Heart left ventricle (tissue), 16 donors: ENCODE measurements at regions not wholly inside any gene's neighbourhood (a gene's known extent, or its start where the extent isn't known, plus 50 kb on each side); places are given as distances from the start of the nearest gene placed in this dataset.

ENCODE experiments used
- ATAC-seq, 4 donors: fragments of 200-7000 bp; cut with Tn5 transposase; one replicate each; pipeline ENCODE4 v1.9.1; 2020 to 2022; ENCODE audit warnings: moderate library complexity in 4 of 4, mild to moderate bottlenecking in 3 of 4, moderate number of reproducible peaks in 1 of 4
- DNase-seq, 5 donors: peaks; one replicate each; pipeline ENCODE4 v3.0.0-alpha.2; 2020
- H3K27ac ChIP-seq, 12 donors: fragments of 200-600 bp; sonication (generic) in 4 of 12; one replicate each; pipeline versions ENCODE4 v1.5.0 to v1.8.0; 2016 to 2022; ENCODE audit warnings: mild to moderate bottlenecking in 2 of 12
- H3K27me3 ChIP-seq, 9 donors: fragments of 200-600 bp; sonication (generic) in 2 of 9; one replicate each; pipeline versions ENCODE4 v1.5.1 to v1.8.0; 2016 to 2022; ENCODE audit warnings: mild to moderate bottlenecking in 3 of 9
- H3K36me3 ChIP-seq, 9 donors: fragments of 200-600 bp; sonication (generic) in 2 of 9; one replicate each; pipeline versions ENCODE4 v1.5.0 to v1.8.0; 2018 to 2022; ENCODE audit warnings: mild to moderate bottlenecking in 2 of 9
- H3K4me1 ChIP-seq, 12 donors: fragments of 200-600 bp; sonication (generic) in 4 of 12; one replicate each; pipeline versions ENCODE4 v1.5.0 to v1.8.0; 2016 to 2022; ENCODE audit warnings: mild to moderate bottlenecking in 3 of 12
- H3K4me3 ChIP-seq, 12 donors: fragments of 200-600 bp; sonication (generic) in 4 of 12; one replicate each; pipeline versions ENCODE4 v1.5.0 to v1.8.0; 2017 to 2022; ENCODE audit warnings: mild to moderate bottlenecking in 9 of 12, moderate library complexity in 4 of 12
- H3K9me3 ChIP-seq, 12 donors: fragments of 200-600 bp; sonication (generic) in 4 of 12; one replicate each; pipeline versions ENCODE4 v1.5.0 to v1.8.0; 2016 to 2022; ENCODE audit warnings: mild to moderate bottlenecking in 1 of 12
- POLR2A ChIP-seq, 2 donors: fragments of 450-650 bp; IDR thresholded peaks; one replicate each; pipeline ENCODE4 v1.6.1; 2017; ENCODE audit warnings: antibody characterized with exemption in 2 of 2, mild to moderate bottlenecking in 2 of 2, moderate library complexity in 2 of 2
- WGBS, 4 donors: extraction: QIAGEN DNeasy Blood & Tissue Kit in 2 of 4; methylation state at CpG; one replicate each; pipeline versions ENCODE4 v1.1.5 to v1.1.7; 2013 to 2018; 5-methylcytosine and 5-hydroxymethylcytosine counted together
- intact Hi-C, 10 donors: fragments of 100-400 bp; cut with DNase I; formaldehyde crosslinking; loops; one replicate each; pipeline versions ENCODE4 v1.11.1 to v1.14.2; 2022
- TF ChIP-seq, protein P1 (sequence below), 12 donors: fragments of 200-600 bp; sonication (generic) in 4 of 12; IDR thresholded peaks; one replicate each; pipeline versions ENCODE4 v1.5.0 to v1.8.0; 2018 to 2022; ENCODE audit warnings: antibody characterized with exemption in 12 of 12, mild to moderate bottlenecking in 5 of 12
- donor health status: ischemic (EF 13 %, LVEDD 7.1; RV severe dilation, severe dysfunction).
- donor health status: healthy with polysubstance abuse.
- donor health status: DM: no; HTN: yes; CAD: no.
- donor health status: DM: no; HTN: no; CAD: no.
- donor health status: ischemic (EF 25% LVEDD 6.9; RV normal size, moderate dysfunction).
- donor health status: ischemic (EF 25% LVEDD 5.7; RV mildly dilated, moderate dysfunction).
- donor health status: healthy.
- donor health status: DM: yes; HTN: yes; CAD: no.
- donor health status: ischemic (EF 35%, LVEDD 5.7; RV mildly dilated, moderate dysfunction).
- donor health status: nonischemic (EF 11% LVEDD 7.7; RV severe dilation, severe dysfunction).
- donor health status: DM: yes; HTN: yes; CAD: no.
- donor health status: PGD.
- donor health status: ischemic (EF 29% LVEDD 5.4; RV normal size, mild dysfunction).
- donor health status: nonischemic (EF 23%, LVEDD 6.1; RV moderate dilation, normal function).

- Histone ChIP-seq H3K9me3 (no peaks in the 10 kb centered on the region), H3K36me3 (no peaks in the 10 kb centered on the region), H3K27me3 (no peaks in the 10 kb centered on the region), H3K4me1 (peaks cover 0 to 10% (median 0%) of the 10 kb centered on the region in 12 donors), H3K4me3 (no peak overlapping the region), H3K27ac (no peak overlapping the region)
- TF ChIP-seq, protein P1, sequence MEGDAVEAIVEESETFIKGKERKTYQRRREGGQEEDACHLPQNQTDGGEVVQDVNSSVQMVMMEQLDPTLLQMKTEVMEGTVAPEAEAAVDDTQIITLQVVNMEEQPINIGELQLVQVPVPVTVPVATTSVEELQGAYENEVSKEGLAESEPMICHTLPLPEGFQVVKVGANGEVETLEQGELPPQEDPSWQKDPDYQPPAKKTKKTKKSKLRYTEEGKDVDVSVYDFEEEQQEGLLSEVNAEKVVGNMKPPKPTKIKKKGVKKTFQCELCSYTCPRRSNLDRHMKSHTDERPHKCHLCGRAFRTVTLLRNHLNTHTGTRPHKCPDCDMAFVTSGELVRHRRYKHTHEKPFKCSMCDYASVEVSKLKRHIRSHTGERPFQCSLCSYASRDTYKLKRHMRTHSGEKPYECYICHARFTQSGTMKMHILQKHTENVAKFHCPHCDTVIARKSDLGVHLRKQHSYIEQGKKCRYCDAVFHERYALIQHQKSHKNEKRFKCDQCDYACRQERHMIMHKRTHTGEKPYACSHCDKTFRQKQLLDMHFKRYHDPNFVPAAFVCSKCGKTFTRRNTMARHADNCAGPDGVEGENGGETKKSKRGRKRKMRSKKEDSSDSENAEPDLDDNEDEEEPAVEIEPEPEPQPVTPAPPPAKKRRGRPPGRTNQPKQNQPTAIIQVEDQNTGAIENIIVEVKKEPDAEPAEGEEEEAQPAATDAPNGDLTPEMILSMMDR (IDR thresholded peaks at IDR 0.05): peak in 3 of 12 donors; percentile 6 to 19 (median 13)
- no peak for TF ChIP-seq POLR2A (IDR thresholded peaks at IDR 0.05)
- ATAC-seq: no peak
- DNase-seq: no peak
- intact Hi-C loops: loop anchor here in 3 of 10 donors (5.0 to 10.0 kb wide), 3 partner anchors 207 to 805 kb away; no protein-coding TSS in a partner anchor
- WGBS, 4 donors: 38 to 56% (median 46%) methylated on average over 1 of the region's 1 CpG
Observed at GRCh38 chr2:60109744-60110143, 443.7 kb downstream of the BCL11A start.

DNA sequence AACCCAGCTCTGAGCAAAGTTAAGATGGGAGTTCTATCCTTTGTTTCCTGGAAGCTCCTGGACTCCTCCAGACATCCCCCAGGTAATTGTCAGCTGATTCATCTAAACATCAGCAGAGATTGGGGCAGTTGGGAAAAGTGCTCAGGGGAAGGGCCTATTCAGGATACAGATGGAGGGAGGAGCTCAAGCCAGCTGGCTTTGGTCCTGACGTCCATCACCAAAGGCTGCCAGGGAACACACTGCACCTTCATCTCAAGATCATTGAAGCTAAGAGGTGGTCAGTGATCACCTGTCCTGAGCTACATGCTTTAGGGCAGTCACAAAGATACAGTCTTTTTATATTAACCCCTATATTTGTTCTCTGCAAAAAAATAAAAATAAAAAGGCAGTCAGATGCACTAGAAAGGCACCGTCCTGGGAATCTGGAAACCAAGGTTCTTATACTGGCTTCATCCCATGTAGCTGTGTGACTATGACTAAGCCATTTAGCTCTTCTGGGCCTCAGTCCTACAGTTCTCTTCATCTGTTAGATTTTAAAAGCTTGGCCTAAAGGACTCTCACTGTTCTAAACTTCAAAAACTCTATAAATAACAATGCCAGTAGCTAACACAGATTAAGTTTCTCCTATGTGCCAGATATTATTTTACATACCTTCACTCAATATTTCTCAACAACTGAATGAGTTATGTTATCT is 446.5 kb downstream of the BCL11A start:
- peak; percentile 16 to 78 (median 56) for DNase-seq
- ATAC-seq: peak; percentile 92 to 96 (median 94)
- Histone ChIP-seq H3K27ac (peak overlapping the region in 9 of 12 donors; percentile 3 to 70 (median 54)), H3K4me1 (peaks cover 0 to 10% (median 0%) of the 10 kb centered on the region in 12 donors), H3K9me3 (no peaks in the 10 kb centered on the region), H3K27me3 (no peaks in the 10 kb centered on the region), H3K36me3 (no peaks in the 10 kb centered on the region), H3K4me3 (no peak overlapping the region)
- TF ChIP-seq POLR2A (IDR thresholded peaks at IDR 0.05): no peak
- TF ChIP-seq, protein P1 (IDR thresholded peaks at IDR 0.05): no peak
- intact Hi-C loops: loop anchor here in 2 of 10 donors (5.0 kb wide), 2 partner anchors 205 to 220 kb away; no protein-coding TSS in a partner anchor
- WGBS, 4 donors: 28 to 35% (median 30%) methylated on average over 2 of the region's 2 CpGs

- DNase-seq (no peak), ATAC-seq (no peak)
- Histone ChIP-seq H3K36me3 (no peaks in the 10 kb centered on the region), H3K9me3 (no peaks in the 10 kb centered on the region), H3K4me1 (peaks cover 0 to 10% (median 0%) of the 10 kb centered on the region in 12 donors), H3K4me3 (no peak overlapping the region), H3K27ac (no peak overlapping the region), H3K27me3 (no peaks in the 10 kb centered on the region)
- intact Hi-C loops: loop anchor here in 2 of 10 donors (5.0 kb wide), 2 partner anchors 204 to 219 kb away; no protein-coding TSS in a partner anchor
- TF ChIP-seq POLR2A (IDR thresholded peaks at IDR 0.05): no peak
- TF ChIP-seq, protein P1 (IDR thresholded peaks at IDR 0.05): no peak
- 74 to 91% (median 86%) methylated on average over 7 of the region's 7 CpGs for WGBS, 4 donors
Observed at GRCh38 chr2:60105906-60106305, 447.5 kb downstream of the BCL11A start.
